GM18499 (cell line): ENCODE measurements at regions not wholly inside any gene's neighbourhood (a gene's known extent, or its start where the extent isn't known, plus 50 kb on each side); places are given as distances from the start of the nearest gene placed in this dataset.
"Not testable (repeated sequence)": the region's sequence is repeated elsewhere in the genome, so short reads cannot be mapped to it uniquely, and the experiment has no call there.

ENCODE experiments used
- ATAC-seq: cut with Tn5 transposase; IDR thresholded peaks from one replicate; pipeline ENCODE4 v1.9.1; 2021; ENCODE audit warnings: moderate number of reproducible peaks; ENCODE audit not compliant: insufficient read depth, unreplicated experiment

- not testable (repeated sequence) for ATAC-seq
Measured at GRCh38 chr6:26795474-26796307, 136.1 kb upstream of the ZNF322 start.

GRCh38 chr6:26799903-26800633 is 140.5 kb upstream of the ZNF322 start:
- not testable (repeated sequence) for ATAC-seq

GRCh38 chr6:26803762-26804161 is 144.2 kb upstream of the ZNF322 start:
- ATAC-seq, result not testable (repeated sequence)

- not testable (repeated sequence) for ATAC-seq
Measured at GRCh38 chr6:26811486-26812116, 152.1 kb upstream of the ZNF322 start.

GRCh38 chr6:26818640-26819225 is 159.2 kb upstream of the ZNF322 start:
- ATAC-seq, result not testable (repeated sequence)

- not testable (repeated sequence) for ATAC-seq
Measured at GRCh38 chr6:26827965-26828364, 168.4 kb upstream of the ZNF322 start.

- not testable (repeated sequence) for ATAC-seq
Measured at GRCh38 chr6:26829480-26829879, 169.9 kb upstream of the ZNF322 start.

GRCh38 chr6:26830992-26831391 is 171.4 kb upstream of the ZNF322 start:
- ATAC-seq, result not testable (repeated sequence)

GRCh38 chr6:26835707-26836106 is 176.2 kb upstream of the ZNF322 start:
- ATAC-seq, result not testable (repeated sequence)

- ATAC-seq, result not testable (repeated sequence)
Measured at GRCh38 chr6:26836657-26837056, 177.1 kb upstream of the ZNF322 start.

- ATAC-seq, result not testable (repeated sequence)
Measured at GRCh38 chr6:26844823-26845222, 185.3 kb upstream of the ZNF322 start.

GRCh38 chr6:26857289-26857688 is 197.7 kb upstream of the ZNF322 start:
- not testable (repeated sequence) for ATAC-seq

GRCh38 chr6:26859067-26859770 is 199.7 kb upstream of the ZNF322 start:
- ATAC-seq, result not testable (repeated sequence)

GRCh38 chr6:26859771-26860163 is 200.2 kb upstream of the ZNF322 start:
- not testable (repeated sequence) for ATAC-seq

- ATAC-seq, result not testable (repeated sequence)
Measured at GRCh38 chr6:26861913-26862312, 202.4 kb upstream of the ZNF322 start.

- not testable (repeated sequence) for ATAC-seq
Measured at GRCh38 chr6:26863641-26864040, 204.1 kb upstream of the ZNF322 start.

GRCh38 chr6:26898785-26899184 is 239.2 kb upstream of the ZNF322 start:
- not testable (repeated sequence) for ATAC-seq

GRCh38 chr6:26924206-26924605 is 264.7 kb upstream of the ZNF322 start:
- ATAC-seq, result not testable (repeated sequence)

- ATAC-seq, result not testable (repeated sequence)
Measured at GRCh38 chr6:26928190-26928589, 268.6 kb upstream of the ZNF322 start.

GRCh38 chr6:26937258-26937657 is 277.7 kb upstream of the ZNF322 start:
- ATAC-seq, result not testable (repeated sequence)
